ENCODE measurements at regions not wholly inside any gene's neighbourhood (a gene's known extent, or its start where the extent isn't known, plus 50 kb on each side); places are given as distances from the start of the nearest gene placed in this dataset.

DNA sequence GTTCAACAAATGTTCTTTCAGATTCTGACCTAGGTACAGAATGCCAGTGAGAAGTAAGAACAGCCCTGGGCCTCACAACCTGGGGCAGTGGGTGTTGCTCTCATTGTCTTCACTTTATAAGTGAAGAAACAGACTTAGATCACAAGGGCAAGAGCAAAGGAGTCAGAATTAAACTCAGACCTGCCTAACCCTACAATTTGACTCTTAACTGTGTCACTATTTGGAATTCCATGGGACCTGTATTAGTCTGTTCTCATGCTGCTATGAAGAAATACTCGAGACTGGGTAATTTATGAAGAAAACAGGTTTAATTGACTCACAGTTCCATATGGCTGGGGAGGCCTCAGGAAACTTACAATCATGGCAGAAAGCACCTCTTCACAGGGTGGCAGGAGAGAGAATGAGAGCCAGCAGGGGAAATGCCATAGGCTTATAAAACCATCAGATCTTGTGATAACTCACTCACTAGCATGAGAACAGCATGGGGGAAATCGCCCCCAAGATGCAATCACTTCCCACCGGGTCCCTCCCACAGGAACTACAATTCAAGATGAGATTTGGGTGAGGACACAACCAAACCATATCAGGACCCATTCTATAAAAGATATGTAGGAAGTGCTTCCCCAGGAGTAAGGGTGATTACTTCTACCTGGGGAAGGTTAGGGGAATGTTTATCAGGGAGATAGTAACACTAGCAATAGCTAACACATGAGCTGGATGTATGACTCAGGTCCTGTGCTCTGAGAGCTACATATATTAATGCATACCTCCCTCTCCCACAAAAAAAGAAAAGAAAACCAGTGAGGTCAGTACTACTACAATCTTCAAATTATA lies 270.1 kb downstream of the SOX9 start:
- DNase-seq (ENCODE audit: low read depth in 2 of 2) = no peak

DNA sequence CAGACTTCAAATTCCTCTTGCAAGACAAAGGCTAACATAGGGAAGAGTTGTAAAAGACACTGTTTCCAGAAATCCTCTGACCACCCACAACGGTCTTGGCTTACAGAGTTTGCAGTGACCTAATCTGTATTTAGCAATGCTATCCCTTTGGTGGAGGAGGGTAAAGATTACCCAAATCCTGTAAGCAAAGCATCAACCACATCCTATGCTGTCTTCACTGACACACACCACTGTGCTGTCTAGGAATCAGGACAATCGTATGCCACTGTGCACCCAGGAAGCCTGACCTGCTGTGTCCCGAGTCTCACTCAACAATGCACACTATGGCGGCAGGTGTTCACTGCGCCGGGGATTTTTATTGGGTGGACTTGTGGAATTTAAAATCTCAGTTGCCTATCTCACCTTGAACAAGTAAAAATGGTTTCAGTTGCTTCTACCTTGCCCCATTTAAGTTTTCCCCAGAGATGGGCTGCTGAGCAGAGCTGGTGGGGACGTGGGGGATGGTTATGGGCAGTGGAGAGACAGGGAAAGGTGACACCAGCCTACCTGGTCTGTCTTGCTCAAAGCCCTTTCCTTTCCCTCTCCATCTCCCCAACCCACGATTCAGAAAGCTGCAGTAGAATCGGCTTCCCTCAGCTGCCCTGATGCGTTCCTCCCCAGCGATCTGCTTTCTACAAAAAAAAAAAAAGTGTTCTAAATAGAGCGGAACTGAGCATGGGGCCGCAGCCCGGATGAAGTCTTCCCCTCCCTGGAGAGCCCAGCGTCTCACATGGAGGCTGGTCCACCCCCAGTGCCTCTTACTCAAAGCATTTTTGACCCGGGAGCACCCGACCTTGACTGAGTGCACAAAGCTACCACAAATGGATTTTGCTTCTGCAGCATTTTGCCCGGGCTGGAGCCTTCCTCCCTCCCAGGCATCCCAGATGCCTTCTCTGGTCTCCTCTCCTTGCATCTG lies 271.5 kb downstream of the SOX9 start:
- no peak for DNase-seq (ENCODE audit: low read depth in 2 of 2)

DNA sequence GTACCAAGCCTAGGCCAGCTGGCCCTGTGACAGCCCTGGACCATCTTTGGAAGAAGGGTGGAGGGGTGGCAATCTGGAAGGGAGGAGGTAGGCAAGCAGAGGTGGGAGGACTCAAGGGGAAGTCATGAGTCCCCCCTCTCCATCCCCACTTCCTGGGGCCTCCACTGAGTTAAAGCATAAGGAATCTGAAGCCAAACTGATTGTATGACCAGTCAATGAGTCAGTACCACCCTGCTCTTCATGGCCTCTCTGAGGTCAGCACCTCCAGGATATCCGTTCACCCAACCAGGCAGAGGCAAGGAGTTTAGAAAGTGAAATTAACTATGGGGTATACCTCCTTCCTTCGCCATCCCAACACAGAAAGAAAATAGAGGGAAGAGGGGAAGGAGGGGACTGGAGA lies 272.7 kb downstream of the SOX9 start:
- DNase-seq (ENCODE audit: low read depth in 2 of 2) = no peak

DNA sequence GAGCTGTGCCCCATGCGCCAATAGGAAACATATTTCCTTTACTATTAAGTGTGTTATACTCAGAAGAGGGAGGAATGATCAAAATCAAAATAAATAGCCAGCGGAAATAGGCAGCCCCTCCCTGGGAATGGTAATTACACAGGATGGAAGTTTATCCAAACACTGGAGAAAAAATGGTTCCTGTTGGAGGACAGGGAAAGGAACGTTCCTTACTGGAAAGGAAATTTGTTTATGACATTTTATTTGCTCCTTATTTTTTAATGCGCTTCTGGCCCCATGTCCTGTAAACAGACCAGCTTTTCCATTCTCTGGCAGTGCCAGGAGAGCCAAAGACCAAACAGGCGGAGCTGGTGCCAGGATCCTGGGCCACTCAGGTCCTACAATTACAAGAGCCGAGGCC lies 273.7 kb downstream of the SOX9 start:
- DNase-seq (ENCODE audit: low read depth in 2 of 2) = no peak

DNA sequence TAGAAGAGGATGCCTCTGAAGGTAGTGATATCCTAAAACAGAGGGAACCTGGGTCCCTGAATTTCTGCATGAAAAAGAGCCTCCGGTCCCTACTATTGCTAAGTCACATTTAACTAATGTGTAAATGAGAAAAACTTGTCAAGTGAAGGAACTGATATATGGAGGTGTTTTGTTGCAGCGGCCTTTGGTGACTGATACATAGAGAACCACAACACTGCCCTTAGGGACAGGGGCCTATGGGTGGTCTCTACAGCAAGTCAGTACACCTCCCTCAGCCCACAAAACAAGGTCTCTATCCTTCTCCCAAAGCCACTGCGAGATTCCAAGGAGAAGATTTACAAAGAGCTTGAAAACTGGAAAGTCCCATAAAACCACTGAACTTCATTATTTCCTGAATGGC lies 275.3 kb downstream of the SOX9 start:
- DNase-seq (ENCODE audit: low read depth in 2 of 2) = no peak

DNA sequence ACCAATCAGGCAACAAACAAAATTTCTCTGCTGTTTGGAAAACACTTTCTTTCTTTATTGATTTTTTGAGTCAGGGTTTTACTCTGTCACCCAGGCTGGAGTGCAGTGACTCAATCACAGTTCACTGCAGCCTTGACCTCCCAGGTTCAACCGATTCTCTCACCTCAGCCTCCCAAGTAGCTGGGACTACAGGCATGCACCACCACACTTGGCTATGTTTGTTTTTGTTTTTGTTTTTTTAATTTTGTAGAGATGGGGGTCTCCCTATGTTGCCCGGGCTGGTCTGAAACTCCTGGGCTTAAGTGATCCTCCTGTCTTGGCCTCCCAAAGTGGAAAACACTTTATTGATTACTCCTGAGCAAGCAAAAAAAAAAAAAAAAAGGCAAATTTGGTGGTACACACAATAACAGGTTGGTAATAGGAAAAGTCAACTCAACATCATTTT lies 276.4 kb downstream of the SOX9 start:
- no peak for DNase-seq (ENCODE audit: low read depth in 2 of 2)

DNA sequence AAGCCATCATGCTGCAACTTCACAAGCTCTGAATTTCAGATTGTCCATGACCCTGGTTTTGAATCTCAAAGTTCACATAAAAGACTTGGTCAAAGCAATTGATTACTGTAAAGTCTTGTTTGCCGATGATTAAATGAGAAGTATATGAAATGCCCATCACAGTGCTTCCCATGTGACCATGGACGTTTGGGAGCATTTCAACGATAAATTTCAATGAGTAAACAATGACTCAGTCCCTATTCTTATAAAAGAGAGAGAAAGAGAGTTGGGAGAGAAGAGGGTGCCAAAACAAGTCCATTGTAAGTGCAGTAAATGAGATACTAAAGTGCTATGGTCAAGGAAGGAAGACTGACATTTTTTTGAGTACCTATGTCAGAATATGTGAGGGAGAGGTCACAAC lies 276.9 kb downstream of the SOX9 start:
- no peak for DNase-seq (ENCODE audit: low read depth in 2 of 2)

DNA sequence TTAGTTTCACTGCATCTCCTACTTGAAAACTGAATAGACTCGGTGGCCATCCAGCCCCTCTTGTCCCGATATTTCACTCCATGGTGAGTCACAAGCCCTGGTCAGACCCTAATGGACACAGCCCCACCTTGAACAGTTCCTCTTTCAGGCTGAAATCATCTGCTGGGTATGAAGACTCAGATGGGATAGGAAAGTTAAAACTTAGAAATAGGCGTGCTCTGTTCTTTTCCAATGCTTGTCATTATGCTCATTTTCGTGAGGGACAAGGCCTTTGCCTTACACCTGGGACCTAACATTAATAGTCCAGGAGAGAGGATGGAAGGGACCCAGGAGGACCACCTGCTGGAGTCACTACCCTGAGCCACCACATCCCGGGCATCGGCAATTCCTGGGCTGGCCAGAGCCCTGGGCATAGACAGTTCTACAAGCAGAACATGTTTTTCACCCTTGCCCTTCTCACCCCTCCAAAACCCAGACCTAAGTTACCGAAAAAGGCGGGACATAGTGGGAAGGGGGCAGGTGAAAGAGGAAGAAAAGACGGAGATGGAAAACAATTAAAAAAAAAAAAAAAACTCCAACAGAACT lies 278.3 kb downstream of the SOX9 start:
- no peak for DNase-seq (ENCODE audit: low read depth in 2 of 2)

DNA sequence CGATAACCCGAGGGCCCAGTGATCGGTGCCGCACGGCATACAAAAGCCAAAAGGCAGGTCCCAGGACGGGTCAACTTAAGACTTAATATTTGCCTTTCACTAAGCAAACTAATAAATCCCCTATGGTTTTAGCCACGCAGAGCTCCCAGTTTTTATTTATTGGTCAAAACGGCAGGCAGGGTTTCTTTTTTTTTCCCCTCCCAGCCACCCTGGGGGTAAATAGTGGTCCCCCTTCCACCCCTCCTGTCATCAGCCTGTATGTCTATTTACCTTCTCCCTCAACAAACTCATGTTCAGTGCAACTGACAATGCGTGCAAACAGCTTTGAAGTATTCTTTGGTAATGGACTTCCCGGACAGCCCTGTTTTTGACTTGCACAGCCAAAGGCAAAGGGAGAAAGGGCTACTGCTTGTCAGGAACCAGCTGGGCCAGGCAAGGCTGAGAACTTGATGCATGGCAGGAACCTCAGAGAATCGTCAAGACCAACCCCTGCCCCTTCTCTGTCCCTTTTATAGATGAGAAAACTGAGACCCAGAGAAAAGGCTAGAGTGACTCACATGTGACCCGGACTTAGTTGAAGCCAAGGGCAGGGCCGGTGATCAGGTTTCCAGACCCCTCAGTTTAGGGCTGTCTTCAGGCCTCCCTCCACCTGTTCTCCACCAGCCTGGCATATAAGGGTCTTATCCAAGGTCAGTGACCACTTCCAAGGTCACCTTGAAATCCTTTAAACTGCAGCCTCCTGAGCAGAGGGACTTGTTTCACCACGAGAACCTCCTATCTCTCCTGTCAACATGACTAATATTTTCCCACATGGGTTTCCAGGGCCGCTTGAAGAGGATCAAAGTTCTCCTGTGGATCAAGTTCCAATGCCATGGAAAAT lies 279.0 kb downstream of the SOX9 start:
- DNase-seq (ENCODE audit: low read depth in 2 of 2) = no peak

DNA sequence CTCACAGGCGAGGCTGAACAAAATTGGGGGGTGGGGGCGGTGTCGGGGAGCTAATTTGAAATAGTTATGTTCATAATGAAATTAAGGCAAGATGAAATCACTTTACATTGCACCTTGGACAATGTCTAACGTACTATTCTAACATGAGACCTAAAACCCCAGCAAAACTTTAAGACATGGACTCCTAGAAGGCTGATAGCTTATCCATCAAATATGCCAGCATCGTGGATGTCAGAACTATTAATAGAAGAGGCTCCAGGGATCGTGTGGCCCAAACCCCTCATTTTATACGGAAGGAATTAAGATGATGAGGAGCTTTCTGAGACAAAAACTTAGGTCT lies 279.6 kb downstream of the SOX9 start:
- DNase-seq (ENCODE audit: low read depth in 2 of 2) = no peak

DNA sequence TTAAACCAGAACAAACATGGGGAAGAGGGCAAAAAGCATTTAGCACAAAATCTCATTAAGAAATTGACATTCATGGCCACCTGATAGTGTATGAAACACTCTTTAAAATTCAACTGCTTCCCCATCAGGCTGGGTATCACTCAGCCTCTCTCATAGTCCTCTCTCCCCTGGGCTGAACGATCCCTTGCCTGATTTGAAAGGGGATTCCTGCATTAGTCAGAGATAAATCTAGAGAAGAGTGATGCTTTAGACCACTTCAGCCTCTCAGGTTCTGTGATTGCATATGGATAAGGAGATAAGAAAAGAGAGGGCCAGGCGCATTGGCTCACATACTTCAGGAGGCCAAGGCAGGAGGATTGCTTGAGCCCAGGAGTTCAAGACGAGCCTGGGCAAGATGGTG lies 280.0 kb downstream of the SOX9 start:
- DNase-seq (ENCODE audit: low read depth in 2 of 2) = no peak

DNA sequence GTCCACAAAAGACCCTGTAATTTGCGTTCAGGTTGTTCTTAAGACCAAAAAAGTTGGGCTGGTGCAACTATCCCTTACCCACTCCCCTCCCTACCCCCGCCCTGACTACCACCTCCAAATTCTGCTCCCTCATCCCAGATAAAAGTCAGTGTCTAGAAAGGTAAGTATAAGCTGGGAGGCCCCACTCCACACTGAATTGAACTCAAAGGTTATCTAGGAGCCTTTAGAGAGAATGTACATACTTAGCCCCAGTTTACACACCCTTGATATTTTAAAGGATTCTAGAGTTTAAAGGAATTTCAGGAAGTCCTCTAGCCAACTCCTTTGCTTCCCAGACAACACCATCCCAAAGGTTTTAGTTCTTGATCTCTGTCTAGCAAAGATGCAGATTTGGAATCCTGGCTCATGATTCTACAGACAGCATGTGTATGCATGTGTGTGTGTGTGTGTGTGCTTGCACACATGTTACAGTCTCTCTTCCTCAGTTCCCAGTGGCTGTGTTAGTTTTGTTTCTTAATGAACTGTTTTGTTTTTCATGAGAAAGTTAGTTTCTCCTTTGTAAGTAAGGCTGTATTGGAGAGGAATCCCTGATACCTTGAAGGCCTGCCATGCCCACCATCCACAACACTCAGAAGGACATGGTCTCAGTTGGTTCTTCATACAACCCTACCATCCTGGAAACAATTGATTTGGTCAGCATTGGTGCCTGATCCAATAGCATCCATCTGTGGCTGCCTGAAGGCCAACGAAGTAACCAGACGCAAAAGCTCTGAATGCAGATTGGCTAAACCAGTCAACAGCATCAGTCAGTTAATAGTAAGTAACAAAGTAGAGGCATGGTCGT lies 281.3 kb downstream of the SOX9 start:
- no peak for DNase-seq (ENCODE audit: low read depth in 2 of 2)

DNA sequence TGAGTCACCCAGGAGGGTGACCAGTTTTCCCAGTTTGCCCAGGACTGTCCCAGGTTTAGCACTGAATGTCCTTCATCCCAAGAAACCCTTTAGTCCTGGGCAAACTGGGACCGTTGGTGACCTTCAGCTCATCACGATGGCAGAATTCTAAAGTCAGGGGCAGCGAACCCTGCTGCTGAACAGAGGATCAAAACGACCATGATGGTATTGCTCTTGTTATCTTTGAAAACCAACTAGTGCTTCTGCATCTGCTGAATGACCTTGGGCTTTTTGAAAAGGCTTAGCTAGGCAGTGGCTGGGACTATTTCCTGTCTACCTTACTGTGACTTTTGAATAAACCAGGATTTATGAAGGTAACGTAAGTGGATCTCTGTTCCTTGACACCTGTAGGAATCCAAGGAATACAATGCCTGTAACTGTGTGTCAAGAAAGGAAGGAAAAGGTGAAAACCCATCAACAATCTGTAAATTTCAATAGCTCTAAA lies 281.9 kb downstream of the SOX9 start:
- DNase-seq (ENCODE audit: low read depth in 2 of 2) = no peak

DNA sequence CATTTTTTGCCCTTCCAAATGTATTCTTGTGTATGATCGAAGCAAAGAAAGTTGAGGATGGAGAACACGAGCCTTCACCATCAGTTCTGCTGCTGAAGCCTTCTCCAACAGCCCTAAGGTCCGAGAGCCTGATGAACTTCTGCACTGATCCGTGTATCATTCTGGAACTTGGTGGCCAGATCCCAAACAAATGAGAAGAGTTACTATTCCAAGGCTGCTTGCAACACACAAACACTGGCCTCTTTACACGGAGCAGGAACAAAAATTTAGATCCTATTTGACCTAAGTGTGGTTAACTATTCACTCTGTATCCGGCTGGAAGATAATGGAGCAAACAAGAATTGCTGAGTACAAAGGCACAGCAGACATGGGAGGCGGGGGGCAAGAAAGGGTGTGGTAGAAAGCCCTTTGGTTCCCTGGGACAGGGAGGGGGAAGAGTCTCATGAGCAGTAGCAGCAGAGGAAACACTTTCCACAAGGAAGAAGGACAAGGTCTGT lies 282.9 kb downstream of the SOX9 start:
- no peak for DNase-seq (ENCODE audit: low read depth in 2 of 2)

DNA sequence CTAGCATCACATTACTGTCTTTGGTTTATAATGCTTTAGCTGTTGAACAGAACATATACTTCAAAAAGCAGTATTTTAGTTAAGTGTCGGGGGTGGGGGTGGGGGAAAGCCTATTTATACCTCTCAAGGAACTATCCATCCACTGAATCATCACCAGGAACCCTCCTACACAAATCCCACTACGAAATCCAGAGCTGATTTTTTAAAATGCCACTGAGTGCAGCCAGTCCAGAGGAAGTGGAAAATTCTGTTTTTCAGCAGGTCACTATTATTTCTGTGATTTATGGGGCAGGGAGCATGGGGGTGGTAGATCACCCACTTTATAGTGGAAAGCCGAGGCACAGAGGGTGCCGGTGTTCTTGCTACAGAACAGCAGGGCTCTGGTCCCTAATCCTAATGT lies 284.1 kb downstream of the SOX9 start:
- no peak for DNase-seq (ENCODE audit: low read depth in 2 of 2)

DNA sequence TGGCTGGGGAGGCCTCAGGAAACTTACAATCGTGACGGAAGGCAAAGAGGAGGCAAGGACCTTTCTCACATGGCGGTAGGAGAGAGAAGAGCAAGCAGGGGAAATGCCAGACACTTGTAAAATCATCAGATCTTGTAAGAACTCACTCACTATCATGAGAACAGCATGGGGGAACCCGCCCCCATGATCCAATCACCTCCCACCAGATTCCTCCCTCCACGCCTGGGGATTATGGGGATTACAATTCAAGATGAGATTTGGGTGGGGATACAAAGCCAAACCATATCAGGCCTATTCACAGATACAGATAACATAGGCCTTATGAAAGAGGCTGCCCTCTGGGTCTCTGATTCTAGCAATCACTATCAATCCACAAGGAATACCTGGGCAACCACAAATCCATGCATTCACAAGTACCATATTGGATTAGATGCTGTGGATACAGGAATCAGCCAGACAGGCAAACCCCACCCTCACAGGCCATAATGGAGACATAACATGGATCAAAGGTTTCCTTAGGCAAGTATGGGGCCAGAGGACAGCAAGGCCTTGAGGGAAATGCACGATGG lies 284.9 kb downstream of the SOX9 start:
- no peak for DNase-seq (ENCODE audit: low read depth in 2 of 2)

DNA sequence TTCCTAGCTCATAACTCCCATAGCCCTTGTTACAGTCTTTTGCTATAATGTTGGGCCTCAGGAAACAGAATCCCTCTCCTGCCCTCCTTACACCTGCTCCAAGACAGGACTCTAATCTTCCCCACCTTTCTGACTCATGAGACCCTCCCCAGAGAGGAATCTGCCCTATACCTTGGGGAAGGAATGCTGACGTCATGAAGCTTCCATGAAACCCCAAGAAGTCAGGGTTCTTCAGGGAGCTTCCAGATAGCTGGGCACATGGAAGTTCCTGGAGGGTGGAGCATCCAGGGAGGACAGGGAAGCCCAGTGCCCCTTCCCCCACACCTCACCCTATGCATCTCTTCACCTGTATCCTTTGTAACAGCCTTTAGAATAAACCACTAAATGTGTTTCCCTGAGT lies 285.7 kb downstream of the SOX9 start:
- no peak for DNase-seq (ENCODE audit: low read depth in 2 of 2)

DNA sequence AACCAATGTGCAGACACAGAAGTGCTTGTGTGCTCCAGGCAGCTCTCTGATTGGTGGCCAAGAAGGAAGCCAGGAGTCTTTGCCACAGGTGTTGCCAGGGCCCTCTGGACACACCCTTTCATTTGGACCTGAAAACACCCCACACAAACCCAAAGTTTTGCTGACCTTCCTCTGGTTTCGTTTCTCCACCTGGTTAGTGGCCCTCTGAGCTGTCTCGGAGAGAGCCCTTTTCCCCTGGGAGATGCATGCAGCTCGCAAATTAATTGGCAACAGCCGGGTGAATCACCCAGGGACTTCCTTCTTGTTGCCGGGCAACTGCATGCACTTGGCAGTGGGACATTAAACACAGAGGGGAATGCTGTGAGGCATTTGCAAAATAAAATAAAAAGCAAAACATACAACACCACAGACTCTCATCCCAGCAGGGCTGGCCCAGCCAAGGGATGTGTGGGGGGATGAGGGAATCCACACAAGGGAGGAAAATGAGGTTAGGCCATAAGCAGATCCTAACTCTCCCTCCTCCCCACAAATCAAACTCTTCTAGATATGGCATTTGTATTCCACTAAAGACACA lies 286.6 kb downstream of the SOX9 start:
- DNase-seq (ENCODE audit: low read depth in 2 of 2) = no peak

DNA sequence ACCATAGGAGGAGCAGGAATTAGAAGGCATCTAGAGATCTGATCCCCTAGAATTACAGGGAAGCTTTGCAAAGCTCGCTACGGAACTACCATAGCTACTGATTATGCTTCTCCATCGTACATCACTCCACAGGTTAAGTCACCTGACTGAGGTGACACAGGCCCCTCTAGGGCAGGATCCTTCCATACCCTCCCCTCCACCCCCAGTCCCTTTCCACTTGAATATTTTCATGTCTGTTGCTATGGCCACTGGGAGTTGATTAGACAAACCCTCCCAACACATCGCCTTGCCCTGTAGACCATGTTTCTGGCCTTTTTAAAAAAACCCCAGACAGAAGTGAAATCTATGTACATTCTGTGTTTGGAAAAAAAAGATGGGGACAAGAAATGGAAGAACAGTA lies 287.1 kb downstream of the SOX9 start:
- no peak for DNase-seq (ENCODE audit: low read depth in 2 of 2)

DNA sequence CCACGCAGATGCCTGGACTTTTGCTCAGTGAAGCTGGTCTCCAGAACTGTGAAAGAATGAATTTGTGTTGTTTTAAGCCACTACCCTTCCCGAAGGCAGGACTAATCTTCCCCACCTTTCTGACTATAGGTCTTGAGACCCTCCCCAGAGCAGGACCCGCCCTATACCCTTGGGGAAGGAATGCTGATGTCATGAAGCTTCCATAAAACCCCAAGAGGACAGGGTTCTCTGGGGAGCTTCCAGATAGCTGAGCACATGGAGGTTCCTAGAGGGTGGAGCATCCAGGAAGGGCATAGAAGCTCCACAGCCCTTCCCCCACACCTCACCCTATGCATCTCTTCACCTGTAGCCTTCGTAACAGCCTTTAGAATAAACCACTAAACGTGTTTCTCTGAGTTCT lies 287.8 kb downstream of the SOX9 start:
- no peak for DNase-seq (ENCODE audit: low read depth in 2 of 2)
